ENCODE measurements at regions not wholly inside any gene's neighbourhood (a gene's known extent, or its start where the extent isn't known, plus 50 kb on each side); places are given as distances from the start of the nearest gene placed in this dataset.

- TF ChIP-seq CTCF (IDR thresholded peaks at IDR 0.05), result no peak
- TF ChIP-seq ZFX (IDR thresholded peaks at IDR 0.05; ENCODE audit: borderline replicate concordance), result no peak
These were observed 604.6 kb downstream of the PCDH7 start for GRCh38 chr4:31324814-31325213.

Measured in 22Rv1 (cell line).